Upper lobe of left lung (tissue), 6 donors: ENCODE measurements at regions not wholly inside any gene's neighbourhood (a gene's known extent, or its start where the extent isn't known, plus 50 kb on each side); places are given as distances from the start of the nearest gene placed in this dataset.
A peak's percentile ranks its signal among the peaks of the same experiment; 100 is the strongest.

Experiments
- ATAC-seq, 2 donors: fragments of 200-7000 bp; cut with Tn5 transposase; one replicate each; pipeline ENCODE4 v1.9.1; 2022; ENCODE audit warnings: mild to moderate bottlenecking in 2 of 2, moderate library complexity in 2 of 2; ENCODE audit not compliant: low FRiP score in 2 of 2
- DNase-seq, 2 donors: peaks; one replicate each; pipeline ENCODE4 v3.0.0-alpha.2; 2019 to 2020
- H3K27ac ChIP-seq, 4 donors: fragments of 200-600 bp; sonication (generic); one replicate each; pipeline ENCODE4 v1.5.1; 2016 to 2019
- H3K27me3 ChIP-seq, 4 donors: fragments of 200-600 bp; sonication (generic); one replicate each; pipeline ENCODE4 v1.5.1; 2017 to 2019
- H3K36me3 ChIP-seq, 4 donors: fragments of 200-600 bp; sonication (generic); one replicate each; pipeline ENCODE4 v1.5.1; 2016 to 2019
- H3K4me1 ChIP-seq, 4 donors: fragments of 200-600 bp; sonication (generic); one replicate each; pipeline ENCODE4 v1.5.1; 2018 to 2019
- H3K4me3 ChIP-seq, 4 donors: fragments of 200-600 bp; sonication (generic); one replicate each; pipeline ENCODE4 v1.5.1; 2017 to 2019; ENCODE audit warnings: mild to moderate bottlenecking in 2 of 4, moderate library complexity in 1 of 4
- H3K9me3 ChIP-seq, 4 donors: fragments of 200-600 bp; sonication (generic); one replicate each; pipeline ENCODE4 v1.5.1; 2018 to 2019
- EP300 ChIP-seq, 4 donors: sonication (generic); formaldehyde crosslinking; IDR thresholded peaks; one replicate each; pipeline ENCODE4 v1.5.1; 2017; ENCODE audit warnings: antibody characterized with exemption in 4 of 4, control low read depth in 2 of 4
- POLR2A ChIP-seq, 4 donors: fragments of 450-650 bp; IDR thresholded peaks; one replicate each; pipeline ENCODE4 v1.5.1; 2016 to 2017; ENCODE audit warnings: antibody characterized with exemption in 4 of 4, mild to moderate bottlenecking in 2 of 4
- POLR2AphosphoS5 ChIP-seq, 2 donors: sonication (generic); formaldehyde crosslinking; IDR thresholded peaks; one replicate each; pipeline ENCODE4 v1.5.1; 2017; ENCODE audit warnings: antibody characterized with exemption in 2 of 2
- WGBS, 2 donors: methylation state at CpG; one replicate each; pipeline ENCODE4 v1.1.5; 2017 to 2018; 5-methylcytosine and 5-hydroxymethylcytosine counted together
- TF ChIP-seq, protein P1 (sequence below), 6 experiments: fragments of 450-650 bp in 4 of 6; fragments of 200-600 bp in 2 of 6; sonication (generic) in 2 of 6; IDR thresholded peaks; one replicate each; pipeline ENCODE4 v1.5.1; 2016 to 2019; ENCODE audit warnings: antibody characterized with exemption in 6 of 6
- donor health status: DM: no; HTN: no; CAD: no; lungs with moderate emphysema.
- donor health status: DM: no; HTN: yes; CAD: no; lungs with severe emphysema.

DNA sequence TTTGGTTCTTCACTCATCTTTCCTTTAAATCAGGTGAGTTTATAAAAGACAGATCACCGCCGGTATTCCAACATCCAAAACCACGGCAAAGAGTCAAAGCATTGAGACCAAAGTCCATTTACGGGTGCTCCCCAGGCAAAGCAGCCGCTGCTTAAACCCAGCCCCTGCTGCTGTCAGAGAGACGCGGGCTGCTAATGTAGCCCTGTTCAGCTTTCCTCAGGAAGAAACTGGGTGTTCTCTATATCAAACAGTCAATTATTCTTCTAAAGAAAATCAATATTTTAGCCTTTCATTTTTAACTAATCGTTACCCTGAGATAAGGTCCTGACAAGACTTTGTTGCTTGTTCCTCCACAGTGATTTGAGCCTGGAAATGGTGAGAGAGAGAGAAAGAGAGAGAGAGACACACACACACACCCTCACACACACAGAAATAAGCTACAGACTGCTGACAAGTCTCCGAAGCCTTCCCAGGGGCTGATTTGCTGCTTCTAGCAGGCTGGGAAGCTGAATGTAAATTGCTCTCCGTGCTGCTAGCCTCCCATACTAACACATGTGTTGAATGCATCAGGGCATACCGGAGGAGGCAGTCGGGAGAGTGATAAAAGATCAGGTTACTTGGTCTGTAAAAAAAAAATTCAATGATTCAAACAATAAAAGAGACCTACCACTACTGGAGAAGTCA is 183.0 kb upstream of the ANK3 start:
- H3K27ac ChIP-seq, result no peak overlapping the region
- WGBS, 2 donors, result 12 to 16% methylated on average over 12 of the region's 12 CpGs
- DNase-seq (no peak), ATAC-seq (peak in 1 of 2 donors; percentile 60)
- no peak for TF ChIP-seq EP300 (IDR thresholded peaks at IDR 0.05)
- no peak for TF ChIP-seq POLR2AphosphoS5 (IDR thresholded peaks at IDR 0.05)
- TF ChIP-seq, protein P1, sequence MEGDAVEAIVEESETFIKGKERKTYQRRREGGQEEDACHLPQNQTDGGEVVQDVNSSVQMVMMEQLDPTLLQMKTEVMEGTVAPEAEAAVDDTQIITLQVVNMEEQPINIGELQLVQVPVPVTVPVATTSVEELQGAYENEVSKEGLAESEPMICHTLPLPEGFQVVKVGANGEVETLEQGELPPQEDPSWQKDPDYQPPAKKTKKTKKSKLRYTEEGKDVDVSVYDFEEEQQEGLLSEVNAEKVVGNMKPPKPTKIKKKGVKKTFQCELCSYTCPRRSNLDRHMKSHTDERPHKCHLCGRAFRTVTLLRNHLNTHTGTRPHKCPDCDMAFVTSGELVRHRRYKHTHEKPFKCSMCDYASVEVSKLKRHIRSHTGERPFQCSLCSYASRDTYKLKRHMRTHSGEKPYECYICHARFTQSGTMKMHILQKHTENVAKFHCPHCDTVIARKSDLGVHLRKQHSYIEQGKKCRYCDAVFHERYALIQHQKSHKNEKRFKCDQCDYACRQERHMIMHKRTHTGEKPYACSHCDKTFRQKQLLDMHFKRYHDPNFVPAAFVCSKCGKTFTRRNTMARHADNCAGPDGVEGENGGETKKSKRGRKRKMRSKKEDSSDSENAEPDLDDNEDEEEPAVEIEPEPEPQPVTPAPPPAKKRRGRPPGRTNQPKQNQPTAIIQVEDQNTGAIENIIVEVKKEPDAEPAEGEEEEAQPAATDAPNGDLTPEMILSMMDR (IDR thresholded peaks at IDR 0.05), result no peak
- TF ChIP-seq POLR2A (IDR thresholded peaks at IDR 0.05), result no peak
- H3K9me3 ChIP-seq, result no peaks in the 10 kb centered on the region
- H3K4me1 ChIP-seq, result peaks cover 4 to 9% (median 6%) of the 10 kb centered on the region in 4 donors
- peak overlapping the region in 2 of 4 donors; percentile 11 to 34 for H3K4me3 ChIP-seq
- H3K27me3 ChIP-seq, result no peaks in the 10 kb centered on the region
- H3K36me3 ChIP-seq, result no peaks in the 10 kb centered on the region

DNA sequence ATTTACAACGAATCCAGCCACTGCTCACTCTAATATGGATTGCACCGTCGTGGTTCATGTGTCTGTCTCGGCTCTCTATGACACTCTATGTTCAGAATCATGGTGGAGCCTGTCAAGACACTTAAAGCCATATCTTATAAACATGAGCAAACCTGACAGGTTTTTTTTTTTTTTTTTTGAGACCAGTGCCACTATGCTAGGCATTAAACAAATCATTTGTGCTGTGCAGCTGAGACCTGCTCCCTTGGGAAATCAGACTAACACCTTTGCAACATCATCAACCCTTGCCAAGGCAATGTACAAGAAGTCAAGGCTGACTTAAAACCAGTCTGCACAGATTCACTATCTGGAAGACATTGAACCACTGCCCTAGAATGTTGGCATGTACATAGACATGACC is 181.2 kb upstream of the ANK3 start:
- no peaks in the 10 kb centered on the region for H3K27me3 ChIP-seq
- 96 to 99% methylated on average over 4 of the region's 4 CpGs for WGBS, 2 donors
- no peak for ATAC-seq
- no peak overlapping the region for H3K4me3 ChIP-seq
- DNase-seq, result no peak
- TF ChIP-seq, protein P1 (IDR thresholded peaks at IDR 0.05), result no peak
- TF ChIP-seq EP300 (IDR thresholded peaks at IDR 0.05), result no peak
- TF ChIP-seq POLR2A (IDR thresholded peaks at IDR 0.05), result no peak
- TF ChIP-seq POLR2AphosphoS5 (IDR thresholded peaks at IDR 0.05), result no peak
- no peak overlapping the region for H3K27ac ChIP-seq
- no peaks in the 10 kb centered on the region for H3K36me3 ChIP-seq
- H3K4me1 ChIP-seq, result peaks cover 2 to 7% (median 4%) of the 10 kb centered on the region in 4 donors
- H3K9me3 ChIP-seq, result no peaks in the 10 kb centered on the region

DNA sequence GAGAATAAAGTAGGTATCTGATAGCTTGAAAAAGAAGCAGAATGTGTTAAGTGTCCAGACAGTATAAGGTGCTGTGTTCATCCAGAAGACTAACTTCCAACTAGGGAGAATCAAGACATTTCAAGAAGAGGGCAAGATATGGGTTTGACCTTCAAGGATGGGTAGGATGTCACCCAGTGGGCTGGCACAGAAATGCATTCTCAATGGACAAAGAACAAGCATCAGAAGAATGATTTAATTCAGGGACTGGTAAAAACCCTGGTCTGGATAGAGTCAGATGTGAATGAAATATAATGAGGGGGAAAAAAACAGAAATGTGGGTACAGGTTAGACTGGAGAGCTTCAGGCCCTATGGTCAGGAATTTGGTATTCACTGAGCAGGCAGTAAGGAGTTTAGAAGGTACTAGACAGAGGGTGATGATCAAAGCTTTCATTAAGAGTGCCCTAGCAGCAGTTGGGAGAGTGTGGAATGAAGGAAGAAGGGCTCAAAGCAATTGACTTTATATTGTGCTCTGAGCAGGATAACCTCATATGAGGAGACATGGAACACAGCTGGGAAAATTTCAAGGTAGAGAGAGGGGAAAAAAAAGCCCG is 180.7 kb upstream of the ANK3 start:
- no peaks in the 10 kb centered on the region for H3K9me3 ChIP-seq
- 85 to 93% methylated on average over 1 of the region's 1 CpG for WGBS, 2 donors
- DNase-seq (no peak), ATAC-seq (no peak)
- no peak for TF ChIP-seq POLR2AphosphoS5 (IDR thresholded peaks at IDR 0.05)
- TF ChIP-seq, protein P1 (IDR thresholded peaks at IDR 0.05), result no peak
- H3K4me3 ChIP-seq, result no peak overlapping the region
- H3K36me3 ChIP-seq, result no peaks in the 10 kb centered on the region
- no peak overlapping the region for H3K27ac ChIP-seq
- peaks cover 2 to 7% (median 4%) of the 10 kb centered on the region in 4 donors for H3K4me1 ChIP-seq
- H3K27me3 ChIP-seq, result no peaks in the 10 kb centered on the region

DNA sequence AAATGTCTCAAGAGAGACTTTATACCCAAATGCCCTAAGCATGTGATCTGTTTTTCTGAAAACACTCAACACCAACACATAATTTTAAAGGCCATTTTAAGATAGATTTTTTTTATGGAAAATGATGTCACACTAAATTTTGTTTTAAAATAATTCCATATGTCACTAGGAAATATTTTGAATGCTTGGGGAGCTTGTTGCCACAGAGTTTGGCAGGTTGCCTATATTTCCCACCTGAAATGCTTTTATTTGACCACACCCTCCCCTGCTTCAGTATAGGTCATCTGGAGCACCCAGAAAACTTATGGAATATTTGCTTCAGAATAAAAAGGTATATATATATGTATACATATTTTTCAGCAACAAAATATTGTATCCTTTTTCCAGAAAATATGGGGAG is 180.0 kb upstream of the ANK3 start:
- Histone ChIP-seq H3K9me3 (no peaks in the 10 kb centered on the region), H3K27ac (no peak overlapping the region), H3K27me3 (no peaks in the 10 kb centered on the region), H3K4me3 (no peak overlapping the region), H3K4me1 (peaks cover 2 to 7% (median 4%) of the 10 kb centered on the region in 4 donors), H3K36me3 (no peaks in the 10 kb centered on the region)
- DNase-seq, result no peak
- TF ChIP-seq, protein P1 (IDR thresholded peaks at IDR 0.05), result no peak
- no peak for TF ChIP-seq POLR2AphosphoS5 (IDR thresholded peaks at IDR 0.05)
- no peak for TF ChIP-seq POLR2A (IDR thresholded peaks at IDR 0.05)
- no peak for TF ChIP-seq EP300 (IDR thresholded peaks at IDR 0.05)
- ATAC-seq, result no peak

DNA sequence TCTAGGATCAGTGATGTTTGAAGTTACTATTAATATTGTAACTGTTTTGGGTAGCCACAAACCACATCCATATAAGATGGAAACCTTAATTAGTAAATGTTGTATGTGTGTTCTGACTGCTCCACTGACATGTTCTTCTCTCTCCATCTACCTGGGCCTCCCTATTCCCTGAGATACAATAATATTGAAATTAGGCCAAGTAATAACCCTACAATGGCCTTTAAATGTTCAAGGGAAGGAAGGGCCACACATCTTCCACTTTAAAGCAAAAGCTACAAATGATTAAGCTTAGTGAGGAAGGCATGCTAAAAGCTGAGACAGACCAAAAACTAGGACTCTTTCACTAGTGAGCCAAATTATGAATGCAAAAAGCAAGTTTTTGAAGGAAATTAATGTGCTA is 176.4 kb upstream of the ANK3 start:
- TF ChIP-seq, protein P1 (IDR thresholded peaks at IDR 0.05), result no peak
- TF ChIP-seq POLR2A (IDR thresholded peaks at IDR 0.05), result no peak
- no peak for TF ChIP-seq POLR2AphosphoS5 (IDR thresholded peaks at IDR 0.05)
- TF ChIP-seq EP300 (IDR thresholded peaks at IDR 0.05), result no peak
- no peaks in the 10 kb centered on the region for H3K27me3 ChIP-seq
- no peak overlapping the region for H3K27ac ChIP-seq
- DNase-seq, result no peak
- ATAC-seq, result no peak
- no peak overlapping the region for H3K4me3 ChIP-seq
- H3K9me3 ChIP-seq, result no peaks in the 10 kb centered on the region
- H3K36me3 ChIP-seq, result no peaks in the 10 kb centered on the region
- H3K4me1 ChIP-seq, result no peaks in the 10 kb centered on the region
